ENCODE measurements at regions not wholly inside any gene's neighbourhood (a gene's known extent, or its start where the extent isn't known, plus 50 kb on each side); places are given as distances from the start of the nearest gene placed in this dataset.

GRCh38 chr14:101020834-101021370 is 117.4 kb upstream of the RTL1 start:
- TF ChIP-seq CTCF (CRISPR knock-in tag; IDR thresholded peaks at IDR 0.05) (no peak), EP300 (IDR thresholded peaks at IDR 0.05; ENCODE audit: low read depth in 2 of 2, low read length in 2 of 2) (no peak), EP300 (CRISPR knock-in tag; IDR thresholded peaks at IDR 0.05; ENCODE audit: borderline replicate concordance) (no peak), ARID2 (CRISPR knock-in tag; IDR thresholded peaks at IDR 0.05; ENCODE audit: borderline replicate concordance) (no peak), NKX3-1 (CRISPR knock-in tag; IDR thresholded peaks at IDR 0.05) (no peak)
- TF ChIP-seq, protein P1, sequence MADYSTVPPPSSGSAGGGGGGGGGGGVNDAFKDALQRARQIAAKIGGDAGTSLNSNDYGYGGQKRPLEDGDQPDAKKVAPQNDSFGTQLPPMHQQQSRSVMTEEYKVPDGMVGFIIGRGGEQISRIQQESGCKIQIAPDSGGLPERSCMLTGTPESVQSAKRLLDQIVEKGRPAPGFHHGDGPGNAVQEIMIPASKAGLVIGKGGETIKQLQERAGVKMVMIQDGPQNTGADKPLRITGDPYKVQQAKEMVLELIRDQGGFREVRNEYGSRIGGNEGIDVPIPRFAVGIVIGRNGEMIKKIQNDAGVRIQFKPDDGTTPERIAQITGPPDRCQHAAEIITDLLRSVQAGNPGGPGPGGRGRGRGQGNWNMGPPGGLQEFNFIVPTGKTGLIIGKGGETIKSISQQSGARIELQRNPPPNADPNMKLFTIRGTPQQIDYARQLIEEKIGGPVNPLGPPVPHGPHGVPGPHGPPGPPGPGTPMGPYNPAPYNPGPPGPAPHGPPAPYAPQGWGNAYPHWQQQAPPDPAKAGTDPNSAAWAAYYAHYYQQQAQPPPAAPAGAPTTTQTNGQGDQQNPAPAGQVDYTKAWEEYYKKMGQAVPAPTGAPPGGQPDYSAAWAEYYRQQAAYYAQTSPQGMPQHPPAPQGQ (CRISPR knock-in tag; IDR thresholded peaks at IDR 0.05; ENCODE audit: borderline replicate concordance): no peak
- TF ChIP-seq, protein P2, sequence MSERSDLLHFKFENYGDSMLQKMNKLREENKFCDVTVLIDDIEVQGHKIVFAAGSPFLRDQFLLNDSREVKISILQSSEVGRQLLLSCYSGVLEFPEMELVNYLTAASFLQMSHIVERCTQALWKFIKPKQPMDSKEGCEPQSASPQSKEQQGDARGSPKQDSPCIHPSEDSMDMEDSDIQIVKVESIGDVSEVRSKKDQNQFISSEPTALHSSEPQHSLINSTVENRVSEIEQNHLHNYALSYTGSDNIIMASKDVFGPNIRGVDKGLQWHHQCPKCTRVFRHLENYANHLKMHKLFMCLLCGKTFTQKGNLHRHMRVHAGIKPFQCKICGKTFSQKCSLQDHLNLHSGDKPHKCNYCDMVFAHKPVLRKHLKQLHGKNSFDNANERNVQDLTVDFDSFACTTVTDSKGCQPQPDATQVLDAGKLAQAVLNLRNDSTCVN (CRISPR knock-in tag; IDR thresholded peaks at IDR 0.05; ENCODE audit: borderline replicate concordance): no peak
